AG09309 (cell line): ENCODE measurements at regions not wholly inside any gene's neighbourhood (a gene's known extent, or its start where the extent isn't known, plus 50 kb on each side); places are given as distances from the start of the nearest gene placed in this dataset.

Experiments used
- DNase-seq: peaks from one replicate; pipeline ENCODE4 v3.0.0-alpha.2; 2010; ENCODE audit warnings: low read depth
- H3K4me3 ChIP-seq: 2 replicates; pipeline ENCODE4 v1.5.1; 2011; ENCODE audit warnings: mild to moderate bottlenecking, low read depth, low read length, moderate library complexity; ENCODE audit not compliant: control insufficient read depth
- CTCF ChIP-seq: IDR thresholded peaks from 2 replicates; pipeline ENCODE4 v1.5.1; 2011; ENCODE audit warnings: mild to moderate bottlenecking, low read depth, low read length, inconsistent platforms; ENCODE audit not compliant: insufficient read depth, control insufficient read depth; ENCODE audit errors: missing control alignments

DNA sequence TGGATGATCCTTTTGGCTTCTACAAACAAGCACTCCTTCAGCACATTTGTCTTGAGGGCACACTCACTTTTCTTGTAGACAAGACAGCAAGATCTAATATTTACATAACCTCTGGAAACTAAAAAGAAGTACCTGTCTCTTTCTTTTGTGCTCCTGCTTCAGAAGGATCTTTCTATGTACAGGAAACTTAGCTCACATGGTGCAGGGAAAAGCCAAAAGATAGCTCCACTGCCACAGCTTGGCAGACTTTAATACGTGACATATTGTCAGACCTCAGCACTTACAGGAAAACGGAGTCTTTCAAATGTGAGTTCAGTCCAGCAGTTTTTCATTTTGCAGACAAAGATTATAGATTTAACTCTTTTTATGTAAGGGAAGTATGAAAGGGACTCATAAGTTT lies 225.5 kb upstream of the SAMSN1 start:
- H3K4me3 ChIP-seq: no peak overlapping the region
- no peak for DNase-seq
- no peak for TF ChIP-seq CTCF

DNA sequence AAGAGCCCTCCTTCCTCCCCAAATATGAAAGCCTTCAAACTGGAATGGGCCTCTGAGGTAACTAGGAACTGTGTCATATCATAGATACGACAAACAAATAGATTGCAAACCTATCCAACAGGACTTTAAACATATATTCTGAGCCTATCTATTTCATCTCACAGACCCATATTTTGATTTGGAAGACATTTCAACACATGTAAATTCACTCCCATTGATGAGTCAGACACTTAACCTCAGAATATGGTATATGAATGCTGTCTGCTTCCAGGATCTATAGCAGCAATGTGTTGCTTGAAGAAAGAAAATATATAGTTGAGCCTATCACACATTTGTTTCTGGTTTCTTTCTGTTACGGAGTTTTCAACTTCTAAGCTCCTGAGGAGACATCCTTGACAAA lies 221.9 kb upstream of the SAMSN1 start:
- no peak for DNase-seq
- TF ChIP-seq CTCF: no peak

DNA sequence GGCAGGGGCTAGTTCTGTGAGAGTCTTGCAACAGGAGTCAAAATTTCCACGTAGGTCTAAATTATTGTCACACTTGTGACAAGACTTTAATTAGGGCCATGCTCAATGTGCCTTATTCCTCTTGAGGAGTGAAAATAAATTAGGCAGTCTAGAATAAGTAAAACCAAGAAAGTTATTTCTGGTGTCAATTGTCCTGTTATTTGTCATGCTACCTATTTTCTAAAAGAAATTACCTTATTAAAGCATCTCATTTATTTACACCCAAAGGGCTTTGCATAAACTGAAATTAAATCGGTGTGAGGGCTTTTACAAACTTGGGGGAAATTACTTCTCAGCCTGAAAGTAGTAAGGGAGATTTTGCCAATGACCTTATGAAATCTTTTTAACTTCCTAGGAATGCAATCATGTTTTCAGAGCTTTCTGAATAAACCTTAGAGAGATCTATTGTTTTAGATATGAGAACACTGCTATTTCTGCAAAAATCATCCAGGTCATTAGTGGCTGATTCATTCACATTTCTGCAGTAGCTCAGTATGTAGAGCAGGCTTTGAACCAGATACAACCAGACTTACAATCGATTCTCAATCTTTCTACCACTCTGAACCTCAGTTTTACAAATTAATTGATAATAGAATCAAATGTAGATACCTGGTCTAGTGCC lies 221.2 kb upstream of the SAMSN1 start:
- no peak for DNase-seq
- TF ChIP-seq CTCF: no peak

More for the DNA sequence above, 221.9 kb upstream of the SAMSN1 start:
- H3K4me3 ChIP-seq: no peak overlapping the region

DNA sequence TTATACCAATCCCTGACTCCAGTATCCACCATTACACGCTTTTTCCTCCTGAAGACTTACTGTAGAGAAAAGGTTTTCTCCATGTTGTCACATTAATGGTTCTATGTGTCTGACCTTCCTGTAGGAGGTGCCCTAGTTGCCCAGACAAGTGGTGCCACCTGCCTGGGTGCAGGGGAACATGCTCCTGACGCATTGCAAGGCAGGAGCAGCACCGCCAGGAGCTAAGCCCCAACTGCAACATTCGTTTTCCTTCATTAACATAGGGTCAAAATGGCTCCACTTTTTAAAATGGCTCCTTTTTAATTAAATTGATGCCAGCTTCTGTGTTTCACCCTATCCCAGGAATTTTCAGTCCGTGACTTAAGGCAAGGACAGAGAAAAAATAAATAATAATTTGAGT lies 220.1 kb upstream of the SAMSN1 start:
- no peak for DNase-seq
- no peak for TF ChIP-seq CTCF
- H3K4me3 ChIP-seq: no peak overlapping the region

More for the DNA sequence above, 221.2 kb upstream of the SAMSN1 start:
- no peak overlapping the region for H3K4me3 ChIP-seq

DNA sequence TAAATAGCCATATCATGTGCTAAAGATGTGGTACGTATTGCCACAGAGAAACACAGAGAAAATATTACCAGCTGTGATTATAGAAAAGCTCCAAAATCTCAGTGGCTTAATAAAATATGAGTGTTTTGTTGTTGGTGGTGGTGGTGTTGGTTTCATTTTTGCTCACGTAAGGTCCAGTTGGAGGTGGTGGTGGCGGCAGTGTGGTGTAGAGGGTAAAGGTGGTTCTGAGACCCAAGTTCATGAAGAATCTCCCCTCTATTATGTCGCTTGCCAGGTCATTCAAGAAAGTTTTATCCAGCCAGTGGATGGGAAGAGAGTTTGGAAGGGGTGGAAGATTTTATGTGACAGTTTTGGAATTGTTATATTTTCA lies 217.6 kb upstream of the SAMSN1 start:
- no peak overlapping the region for H3K4me3 ChIP-seq
- no peak for DNase-seq
- TF ChIP-seq CTCF: no peak

GRCh38 chr21:14762734-14763694 lies 216.9 kb upstream of the SAMSN1 start:
- no peak overlapping the region for H3K4me3 ChIP-seq
- TF ChIP-seq CTCF: no peak
- no peak for DNase-seq
